K562 (cell line): ENCODE measurements at regions not wholly inside any gene's neighbourhood (a gene's known extent, or its start where the extent isn't known, plus 50 kb on each side); places are given as distances from the start of the nearest gene placed in this dataset.

Experiments used
- ARID4B ChIP-seq: sonication (generic); formaldehyde crosslinking; IDR thresholded peaks from 2 replicates; pipeline ENCODE4 v1.8.0; 2022; ENCODE audit warnings: mild to moderate bottlenecking, missing genetic modification reagents
- CBX5 ChIP-seq: IDR thresholded peaks from 2 replicates; pipeline ENCODE4 v1.6.1; 2014; ENCODE audit warnings: low read depth, borderline replicate concordance
- CEBPZ ChIP-seq: fragments of 150-350 bp; IDR thresholded peaks from 2 replicates; pipeline ENCODE4 v1.6.1; 2014; ENCODE audit warnings: low read depth, mild to moderate bottlenecking, low read length, borderline replicate concordance
- DEAF1 ChIP-seq: fragments of 450-650 bp; formaldehyde crosslinking; IDR thresholded peaks from 2 replicates; pipeline ENCODE4 v1.4.0; 2020; ENCODE audit warnings: mild to moderate bottlenecking, moderate library complexity
- DNMT1 ChIP-seq: fragments of 450-650 bp; IDR thresholded peaks from 2 replicates; pipeline ENCODE4 v1.6.1; 2016; ENCODE audit warnings: antibody characterized with exemption, mild to moderate bottlenecking
- FOS ChIP-seq: IDR thresholded peaks from 3 replicates; pipeline ENCODE4 v1.6.1; 2011; ENCODE audit not compliant: insufficient read length; ENCODE audit errors: extremely low read depth
- FOXO4 ChIP-seq: fragments of 450-650 bp; formaldehyde crosslinking; IDR thresholded peaks from 2 replicates; pipeline ENCODE4 v1.4.0; 2020; ENCODE audit warnings: mild to moderate bottlenecking, moderate library complexity
- HEY1 ChIP-seq: fragments of 250-450 bp; sonication (Bioruptor Pico); IDR thresholded peaks from 2 replicates; pipeline ENCODE4 v1.5.0; 2020; ENCODE audit warnings: mild to moderate bottlenecking, moderate library complexity, borderline replicate concordance
- RNF2 ChIP-seq: sonication (generic); IDR thresholded peaks from 2 replicates; pipeline ENCODE4 v1.6.1; 2016
- SMARCB1 ChIP-seq: IDR thresholded peaks from 2 replicates; pipeline ENCODE4 v1.6.1; 2011; ENCODE audit warnings: improper control_type of control experiment, low read depth; ENCODE audit not compliant: insufficient read length
- STAT5B ChIP-seq: fragments of 250-450 bp; sonication (Bioruptor Pico); IDR thresholded peaks from 2 replicates; pipeline ENCODE4 v1.8.0; 2021; ENCODE audit warnings: mild to moderate bottlenecking, inconsistent platforms
- TCF7 ChIP-seq: sonication (generic); IDR thresholded peaks from 2 replicates; pipeline ENCODE4 v1.6.1; 2016; ENCODE audit warnings: antibody characterized with exemption, borderline replicate concordance
- ZBTB2 ChIP-seq: fragments of 450-650 bp; IDR thresholded peaks from 2 replicates; pipeline ENCODE4 v1.6.1; 2016; ENCODE audit warnings: antibody characterized with exemption
- ZBTB43 ChIP-seq: sonication (generic); formaldehyde crosslinking; IDR thresholded peaks from 2 replicates; pipeline ENCODE4 v1.8.0; 2023; ENCODE audit warnings: mild to moderate bottlenecking, missing genetic modification reagents
- ZNF699 ChIP-seq: fragments of 250-450 bp; sonication (Bioruptor Pico); IDR thresholded peaks from 2 replicates; pipeline ENCODE4 v1.8.0; 2021; ENCODE audit warnings: mild to moderate bottlenecking, moderate library complexity; ENCODE audit not compliant: insufficient replicate concordance

- no peak for TF ChIP-seq ARID4B (CRISPR knock-in tag)
- TF ChIP-seq ZBTB43: no peak
- TF ChIP-seq STAT5B (CRISPR knock-in tag): no peak
- TF ChIP-seq ZNF699: no peak
- TF ChIP-seq DEAF1 (CRISPR knock-in tag): no peak
- no peak for TF ChIP-seq CEBPZ
- TF ChIP-seq DNMT1: no peak
- TF ChIP-seq ZBTB2: no peak
- no peak for TF ChIP-seq RNF2
- TF ChIP-seq FOS: no peak
- TF ChIP-seq SMARCB1: no peak
- TF ChIP-seq HEY1 (CRISPR knock-in tag): no peak
- TF ChIP-seq TCF7: no peak
- TF ChIP-seq FOXO4 (CRISPR knock-in tag): no peak
- TF ChIP-seq CBX5: no peak
Measured at GRCh38 chr7:106358103-106358663, 73.4 kb upstream of the NAMPT start (continued).
